NOMO-1 treated with DMSO at 0.1 percent for 48 hours (cell line): ENCODE measurements at regions not wholly inside any gene's neighbourhood (a gene's known extent, or its start where the extent isn't known, plus 50 kb on each side); places are given as distances from the start of the nearest gene placed in this dataset.
A peak's percentile ranks its signal among the peaks of the same experiment; 100 is the strongest.
"Not testable (repeated sequence)": the region's sequence is repeated elsewhere in the genome, so short reads cannot be mapped to it uniquely, and the experiment has no call there.

Experiments
- DNase-seq: peaks from one replicate; lab custom pipeline; 2025; ENCODE audit not compliant: unreplicated experiment; lab: John Stamatoyannopoulos, UW

DNA sequence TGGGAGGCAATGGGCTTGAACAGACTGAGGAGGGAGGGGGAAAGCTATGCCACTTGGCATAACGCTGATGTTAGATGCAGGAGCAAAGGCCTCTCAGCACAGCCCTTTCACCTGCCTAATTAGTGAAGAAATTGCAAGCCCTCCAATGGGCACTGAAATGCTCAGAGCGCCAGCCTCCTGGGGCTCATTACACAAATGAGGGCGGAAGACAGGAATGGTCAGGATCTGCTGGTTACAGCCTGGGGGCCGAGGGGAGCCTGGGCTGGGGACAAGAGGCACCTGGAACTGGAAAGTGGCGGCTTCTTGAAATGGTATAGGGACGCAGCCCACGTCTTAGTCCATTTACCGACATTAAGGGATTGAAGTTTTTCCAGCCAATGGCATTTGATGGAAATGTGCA lies 50.2 kb upstream of the PLET1 start:
- DNase-seq, result no peak

GRCh38 chr11:112315057-112315720 lies 54.5 kb upstream of the PLET1 start:
- DNase-seq, result no peak

- no peak for DNase-seq
Measured at GRCh38 chr11:112315861-112316739, 55.4 kb upstream of the PLET1 start.

DNA sequence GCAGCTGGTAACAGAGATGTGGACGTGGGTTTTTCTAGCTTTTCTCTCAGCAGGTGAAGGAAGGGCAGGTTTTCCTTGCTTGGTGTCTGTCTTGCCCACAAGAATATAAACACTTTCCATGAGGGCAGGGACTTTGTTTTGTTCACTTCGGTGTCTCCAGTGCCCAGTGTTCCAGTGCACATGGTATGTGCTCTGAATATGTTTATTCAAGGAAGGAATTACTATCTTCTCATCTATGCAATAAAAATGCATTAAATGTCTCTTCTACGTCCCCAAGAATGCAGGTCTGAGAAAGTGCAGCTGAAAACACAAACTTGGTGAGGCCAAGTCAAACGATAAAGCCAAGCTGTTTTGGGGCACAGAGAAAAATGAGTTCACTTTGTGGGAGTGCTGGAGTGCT lies 56.3 kb upstream of the PLET1 start:
- DNase-seq, result no peak

DNA sequence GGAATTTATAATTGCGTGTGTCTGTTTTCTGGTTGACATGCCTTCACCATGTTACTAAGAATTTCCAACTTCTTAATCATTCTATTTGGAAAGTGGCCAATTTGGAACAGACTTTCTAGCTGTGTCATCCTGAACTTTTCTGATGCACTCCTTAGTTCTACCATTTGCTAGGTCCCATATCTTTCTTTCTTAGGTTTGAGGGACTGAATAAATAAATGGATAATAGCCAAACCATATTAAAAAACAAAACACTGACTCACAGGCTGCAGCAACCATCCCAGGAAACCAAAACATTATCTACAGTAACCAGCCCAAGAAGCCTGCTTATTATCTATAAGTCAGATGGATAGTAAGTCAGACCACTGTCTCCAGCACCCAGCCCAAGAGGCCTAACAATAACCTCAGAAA lies 57.5 kb upstream of the PLET1 start:
- DNase-seq, result no peak

GRCh38 chr11:112318661-112319060 lies 58.0 kb upstream of the PLET1 start:
- no peak for DNase-seq

- DNase-seq, result no peak
Measured at GRCh38 chr11:112320668-112321067, 60.0 kb upstream of the PLET1 start.

GRCh38 chr11:112321501-112322172 lies 61.0 kb upstream of the PLET1 start:
- peak; percentile 93 for DNase-seq

DNA sequence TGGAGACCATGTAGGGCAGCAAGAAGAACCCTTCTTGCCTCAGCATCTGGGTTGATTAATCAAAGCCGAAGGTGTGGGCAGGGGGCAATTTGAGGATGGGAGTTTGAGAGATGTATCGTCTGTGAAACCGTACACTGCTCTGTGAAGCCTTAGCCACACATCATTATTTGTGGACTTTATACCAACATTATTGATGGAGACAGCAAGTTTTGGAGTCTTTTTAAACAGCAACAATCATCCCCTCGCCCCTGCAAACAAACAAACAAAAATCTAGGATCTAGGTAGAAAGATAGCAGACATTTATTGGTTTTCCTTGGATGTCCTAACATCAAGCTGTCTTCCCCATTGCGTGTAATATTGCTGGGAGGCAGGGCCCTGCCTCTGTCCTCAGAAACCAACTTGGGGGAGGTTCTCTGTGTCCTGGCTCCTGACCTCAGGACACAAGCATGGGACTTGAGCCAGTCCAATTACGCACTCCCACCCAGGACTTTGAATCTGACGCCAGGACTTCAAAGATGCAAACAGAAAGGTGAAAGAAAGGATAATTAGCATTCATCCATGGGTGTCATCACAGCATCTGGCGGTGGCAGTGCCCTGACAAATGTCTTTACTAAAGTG lies 61.6 kb upstream of the PLET1 start:
- no peak for DNase-seq

DNA sequence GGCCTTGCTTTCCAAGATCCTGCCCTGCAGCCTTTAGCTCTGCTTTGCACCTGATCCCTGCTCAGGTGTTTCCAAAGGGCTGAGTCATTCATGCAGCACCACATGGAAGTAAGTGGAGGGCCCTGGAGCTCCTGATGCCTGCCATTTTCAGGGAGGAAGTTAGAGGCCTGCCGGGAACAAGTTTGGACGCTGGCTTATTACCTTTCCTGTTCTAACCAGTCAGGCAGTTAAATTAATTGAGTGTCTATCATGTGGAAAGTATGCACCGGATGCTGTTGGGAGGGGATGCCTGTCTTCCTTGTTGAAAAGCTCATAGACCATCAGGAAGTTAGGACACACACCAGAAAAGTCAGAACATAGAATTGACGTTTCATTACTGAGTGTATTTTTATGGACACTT lies 73.7 kb upstream of the PLET1 start:
- peak; percentile 73 for DNase-seq

- no peak for DNase-seq
Measured at GRCh38 chr11:112336356-112336886, 75.8 kb upstream of the PLET1 start.

- no peak for DNase-seq
Measured at GRCh38 chr11:112339566-112339965, 78.9 kb upstream of the PLET1 start.

GRCh38 chr11:112343368-112344039 lies 82.8 kb upstream of the PLET1 start:
- DNase-seq, result no peak

GRCh38 chr11:112344040-112344413 lies 83.4 kb upstream of the PLET1 start:
- no peak for DNase-seq

GRCh38 chr11:112345166-112345565 lies 84.5 kb upstream of the PLET1 start:
- no peak for DNase-seq

DNA sequence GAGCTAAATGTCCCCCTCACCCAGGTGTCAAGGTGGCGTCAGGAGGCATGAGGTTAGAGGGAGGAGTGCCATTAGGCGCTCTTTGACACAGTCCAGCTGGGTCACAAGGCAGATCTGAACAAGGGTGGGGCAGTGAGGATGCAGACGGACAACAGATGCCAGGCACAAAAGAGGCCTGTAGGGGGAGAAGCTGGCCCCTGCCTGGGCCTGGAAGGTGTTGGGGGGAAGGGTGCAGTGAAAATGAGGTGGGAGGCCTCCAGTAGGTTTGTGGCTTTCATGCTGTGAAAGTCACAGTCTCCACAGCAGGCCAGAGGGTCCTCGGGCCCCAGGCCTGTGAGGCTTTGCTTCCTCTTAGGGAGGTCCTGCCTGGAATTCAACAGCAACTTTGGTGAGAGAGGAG lies 85.0 kb upstream of the PLET1 start:
- no peak for DNase-seq

GRCh38 chr11:112346586-112346985 lies 85.9 kb upstream of the PLET1 start:
- DNase-seq, result no peak

- DNase-seq, result peak; percentile 12
Measured at GRCh38 chr11:112348480-112349029, 87.9 kb upstream of the PLET1 start.

- DNase-seq, result not testable (repeated sequence)
Measured at GRCh38 chr11:112351423-112351822, 90.8 kb upstream of the PLET1 start.

DNA sequence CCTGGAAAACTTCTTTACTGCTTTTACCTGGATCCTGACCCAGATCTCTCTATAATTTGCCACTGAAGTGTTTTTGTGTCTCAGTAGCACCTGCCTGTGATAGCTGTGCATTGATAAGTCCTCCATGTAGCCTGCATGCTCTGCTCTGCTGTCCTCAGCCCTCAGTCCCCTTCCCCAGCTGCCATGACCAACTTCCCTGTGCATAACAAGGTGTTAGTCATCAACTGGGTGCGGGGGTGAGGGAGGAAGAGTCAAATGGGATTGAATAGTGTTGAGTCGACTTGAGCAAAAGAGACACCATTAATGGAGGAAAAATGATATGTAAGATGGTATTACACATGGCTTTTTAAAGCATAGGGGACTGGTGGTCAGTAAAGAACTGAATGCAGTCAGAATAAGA lies 92.2 kb upstream of the PLET1 start:
- no peak for DNase-seq
